Tibial artery (tissue), 4 donors: ENCODE measurements at regions not wholly inside any gene's neighbourhood (a gene's known extent, or its start where the extent isn't known, plus 50 kb on each side); places are given as distances from the start of the nearest gene placed in this dataset.

Experiments used
- DNase-seq, 2 donors: peaks; one replicate each; pipeline ENCODE4 v3.0.0-alpha.2; 2019
- H3K27ac ChIP-seq, 2 donors: fragments of 200-600 bp; sonication (generic) in 1 of 2; 1 replicate in 1 of 2; 2 replicates in 1 of 2; pipeline ENCODE4 v1.5.1; 2018 to 2019; ENCODE audit warnings: mild to moderate bottlenecking in 1 of 2
- H3K27me3 ChIP-seq, 2 donors: fragments of 200-600 bp; sonication (generic) in 1 of 2; one replicate each; pipeline versions ENCODE4 v1.5.1 to v1.6.0; 2016 to 2019
- H3K36me3 ChIP-seq, 3 donors: fragments of 200-600 bp; sonication (generic) in 2 of 3; one replicate each; pipeline ENCODE4 v1.5.1; 2016 to 2019; ENCODE audit warnings: mild to moderate bottlenecking in 2 of 3
- H3K4me1 ChIP-seq, 4 donors: fragments of 200-600 bp; sonication (generic) in 2 of 4; 1 replicate in 3 of 4; 2 replicates in 1 of 4; pipeline ENCODE4 v1.5.1; 2016 to 2019
- H3K4me3 ChIP-seq, 2 donors: fragments of 200-600 bp; sonication (generic) in 1 of 2; 1 replicate in 1 of 2; 2 replicates in 1 of 2; pipeline ENCODE4 v1.5.1; 2018 to 2019; ENCODE audit warnings: mild to moderate bottlenecking in 2 of 2
- H3K9me3 ChIP-seq, 3 donors: fragments of 200-600 bp; sonication (generic) in 1 of 3; one replicate each; pipeline ENCODE4 v1.5.1; 2016 to 2019
- CTCF ChIP-seq, 2 experiments: fragments of 200-600 bp in 1 of 2; fragments of 450-650 bp in 1 of 2; IDR thresholded peaks; one replicate each; pipeline ENCODE4 v1.5.1; 2017 to 2019; ENCODE audit warnings: antibody characterized with exemption in 2 of 2, mild to moderate bottlenecking in 1 of 2, moderate library complexity in 1 of 2
- intact Hi-C: fragments of 100-400 bp; cut with DNase I; formaldehyde crosslinking; loops from one replicate; pipeline ENCODE4 v1.15.0; 2023; ENCODE audit warnings: low total_unique reads

DNA sequence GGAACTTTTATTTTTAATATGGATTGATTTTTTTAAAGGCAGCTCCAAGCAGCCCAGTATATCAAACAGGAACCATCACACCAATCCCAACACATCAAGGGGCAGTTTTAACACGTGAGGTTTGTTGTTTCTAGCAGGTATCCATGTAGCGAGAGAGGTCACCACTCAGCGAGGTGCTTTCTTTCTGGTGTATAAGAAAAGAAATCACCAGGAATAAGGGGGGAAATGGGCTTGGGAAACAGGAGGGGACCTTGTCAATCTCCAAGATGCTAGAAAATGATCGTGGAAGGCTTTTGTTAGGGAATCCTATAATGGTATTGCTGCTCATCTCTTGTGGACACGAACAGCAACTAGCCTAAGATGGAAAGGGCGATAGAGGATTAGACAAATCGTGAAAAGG is 402.9 kb upstream of the ATP11B start:
- Histone ChIP-seq H3K4me3 (no peak overlapping the region), H3K27ac (no peak overlapping the region), H3K36me3 (no peaks in the 10 kb centered on the region), H3K9me3 (no peaks in the 10 kb centered on the region), H3K27me3 (no peaks in the 10 kb centered on the region), H3K4me1 (no peaks in the 10 kb centered on the region)
- no peak for TF ChIP-seq CTCF (IDR thresholded peaks at IDR 0.05)
- intact Hi-C loops: no loop called here
- DNase-seq: no peak

DNA sequence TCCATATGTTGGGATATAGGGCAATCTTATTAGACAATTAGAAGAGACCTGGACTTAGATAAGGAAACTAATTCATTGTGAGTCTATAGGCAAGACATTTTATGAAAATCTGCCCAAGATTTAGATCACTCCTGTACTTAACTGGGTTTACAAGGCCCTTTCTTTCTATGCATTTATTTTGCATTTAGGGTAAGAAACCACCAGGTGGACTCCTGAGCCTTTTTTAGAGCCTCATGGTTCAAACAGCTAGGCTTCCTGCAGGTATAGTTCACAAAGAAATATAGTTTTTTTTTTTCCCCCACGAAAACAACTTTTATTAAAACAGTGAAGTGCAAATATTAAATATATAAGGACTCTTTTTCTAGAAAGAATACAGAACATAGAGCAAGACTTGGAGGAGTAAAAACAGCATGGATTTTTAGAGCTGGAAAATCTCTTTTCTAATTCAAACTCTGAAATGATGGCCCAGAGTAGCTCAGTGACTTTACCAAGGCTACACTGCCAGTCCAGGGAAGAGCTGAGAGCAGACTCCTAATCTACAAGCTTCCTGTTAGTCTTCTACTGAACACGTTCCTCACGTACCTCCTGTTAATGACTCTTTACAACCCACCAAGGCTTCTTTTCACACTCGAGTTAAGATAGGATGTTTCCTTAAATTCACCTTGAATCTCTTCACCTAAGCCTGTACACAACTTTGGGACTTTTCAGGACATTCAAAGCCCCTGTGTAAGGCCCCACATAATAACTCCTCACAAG is 400.9 kb upstream of the ATP11B start:
- Histone ChIP-seq H3K27me3 (no peaks in the 10 kb centered on the region), H3K36me3 (no peaks in the 10 kb centered on the region), H3K4me1 (no peaks in the 10 kb centered on the region), H3K4me3 (no peak overlapping the region), H3K9me3 (no peaks in the 10 kb centered on the region), H3K27ac (no peak overlapping the region)
- intact Hi-C loops: no loop called here
- no peak for TF ChIP-seq CTCF (IDR thresholded peaks at IDR 0.05)
- DNase-seq: no peak

GRCh38 chr3:182393151-182393550 is 400.2 kb upstream of the ATP11B start:
- Histone ChIP-seq H3K4me3 (no peak overlapping the region), H3K4me1 (no peaks in the 10 kb centered on the region), H3K36me3 (no peaks in the 10 kb centered on the region), H3K9me3 (no peaks in the 10 kb centered on the region), H3K27me3 (no peaks in the 10 kb centered on the region), H3K27ac (no peak overlapping the region)
- no peak for DNase-seq
- intact Hi-C loops: no loop called here
- no peak for TF ChIP-seq CTCF (IDR thresholded peaks at IDR 0.05)

DNA sequence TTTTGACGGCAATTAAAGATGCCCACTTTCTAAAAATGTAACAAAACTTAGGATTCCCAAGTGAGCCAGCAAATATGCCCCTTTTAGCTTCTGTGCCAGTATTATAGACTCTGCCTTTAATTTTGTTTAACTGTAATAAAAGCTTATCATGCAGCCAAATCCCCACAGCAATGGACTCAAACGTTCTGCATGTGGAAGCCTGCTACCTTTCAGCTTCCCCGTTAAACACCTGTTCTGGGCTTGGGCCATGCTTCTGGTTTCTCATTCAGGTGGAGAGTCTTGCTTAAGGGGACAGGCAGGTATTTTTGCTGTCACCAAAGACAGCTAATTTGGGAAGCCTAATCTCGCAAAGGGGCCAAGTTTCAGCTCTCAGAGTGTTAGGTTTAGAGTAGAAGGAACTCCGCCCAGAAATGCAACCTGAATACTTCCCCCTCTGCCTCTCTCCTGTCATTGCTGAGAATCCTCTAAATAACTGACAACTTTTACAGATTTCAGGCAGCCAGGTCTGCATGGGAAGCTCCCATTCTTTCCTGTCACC is 399.4 kb upstream of the ATP11B start:
- no peak for TF ChIP-seq CTCF (IDR thresholded peaks at IDR 0.05)
- intact Hi-C loops: no loop called here
- DNase-seq: no peak

DNA sequence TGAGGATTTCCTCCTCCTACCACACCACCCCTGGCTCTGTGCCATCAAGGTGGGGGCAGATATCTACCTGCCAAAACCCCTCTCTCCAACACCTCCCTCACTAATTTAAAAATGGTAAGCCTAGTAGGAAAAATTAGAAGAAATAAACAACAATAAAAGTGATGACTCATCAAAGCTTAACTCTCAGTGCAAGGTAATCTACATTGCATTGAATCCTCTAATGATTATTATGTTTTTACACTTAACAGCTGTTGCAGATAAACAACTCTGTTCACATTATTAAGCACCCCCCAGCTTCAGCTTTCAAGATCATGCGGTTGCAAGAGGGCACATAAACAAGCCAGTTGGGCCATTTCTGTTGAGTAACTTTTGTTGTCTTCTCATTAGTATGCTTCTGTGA is 396.1 kb upstream of the ATP11B start:
- intact Hi-C loops: no loop called here
- no peak for DNase-seq
- Histone ChIP-seq H3K4me3 (no peak overlapping the region), H3K36me3 (no peaks in the 10 kb centered on the region), H3K27ac (no peak overlapping the region), H3K9me3 (no peaks in the 10 kb centered on the region), H3K27me3 (no peaks in the 10 kb centered on the region), H3K4me1 (no peaks in the 10 kb centered on the region)
- no peak for TF ChIP-seq CTCF (IDR thresholded peaks at IDR 0.05)

More for the DNA sequence above, 399.4 kb upstream of the ATP11B start:
- H3K4me1 ChIP-seq: no peaks in the 10 kb centered on the region
- H3K27ac ChIP-seq: no peak overlapping the region
- no peak overlapping the region for H3K4me3 ChIP-seq
- no peaks in the 10 kb centered on the region for H3K27me3 ChIP-seq
- H3K36me3 ChIP-seq: no peaks in the 10 kb centered on the region
- H3K9me3 ChIP-seq: no peaks in the 10 kb centered on the region
